ENCODE measurements at regions not wholly inside any gene's neighbourhood (a gene's known extent, or its start where the extent isn't known, plus 50 kb on each side); places are given as distances from the start of the nearest gene placed in this dataset.

DNA sequence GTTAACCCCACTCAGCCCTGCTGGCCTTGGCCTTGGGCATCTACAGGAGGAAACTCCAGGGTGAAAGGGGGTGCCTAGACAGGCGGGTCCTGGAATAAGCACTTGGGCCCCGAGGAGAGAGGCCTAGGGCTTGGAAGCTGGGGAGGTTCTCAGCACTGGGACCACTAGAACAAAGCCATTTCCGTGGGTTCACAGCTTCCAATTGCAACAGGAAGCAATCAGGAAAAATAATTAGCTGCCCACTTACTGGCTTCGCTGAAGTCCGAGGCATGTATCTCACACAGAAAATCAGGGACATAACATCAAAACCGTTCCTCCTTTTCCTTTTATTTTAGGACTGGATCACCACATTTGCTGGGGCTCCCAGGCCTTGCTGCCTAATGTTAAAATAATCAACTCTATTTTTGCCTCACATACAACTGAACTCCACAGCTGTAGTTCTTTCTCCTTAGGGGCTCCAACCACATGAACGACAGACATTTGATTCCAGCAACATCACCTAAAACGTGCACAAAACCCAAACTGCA lies 161.1 kb upstream of the GRK3 start:
- peaks cover 2% of the 10 kb centered on the region for H3K79me1 ChIP-seq (ENCODE audit: low read length)
- H3K79me2 ChIP-seq (ENCODE audit: control insufficient read depth, insufficient read depth, low read length, poor library complexity): peaks cover 3% of the 10 kb centered on the region
- H2BK12ac ChIP-seq (ENCODE audit: low read length): no peak overlapping the region
- H3K18ac ChIP-seq (ENCODE audit: low read length): no peak overlapping the region
- H3K9ac ChIP-seq (ENCODE audit: low read length): no peak overlapping the region
- peaks cover 3 to 17% of the 10 kb centered on the region in 2 experiments for H3K4me1 ChIP-seq (ENCODE audit: control insufficient read depth in 1 of 2, insufficient read depth in 2 of 2, low read length in 2 of 2)
- no peak overlapping the region for H3K14ac ChIP-seq (ENCODE audit: low read length)
- no CpG with 5 or more reads among the region's 8 CpGs for WGBS (ENCODE audit: extremely low coverage, insufficient coverage, insufficient read length)
- DNase-seq: no peak
- H3K27ac ChIP-seq (ENCODE audit: low read depth, low read length): no peak overlapping the region
- H3K4ac ChIP-seq (ENCODE audit: low read depth, low read length): no peak overlapping the region
- H4K8ac ChIP-seq (ENCODE audit: low read depth, low read length): no peak overlapping the region
- no peak overlapping the region for H2AK5ac ChIP-seq (ENCODE audit: low read length)
- no peaks in the 10 kb centered on the region for H3K27me3 ChIP-seq (ENCODE audit: insufficient read depth, low read length)
- H3K36me3 ChIP-seq (ENCODE audit: control insufficient read depth in 1 of 2, insufficient read depth in 2 of 2, low read length in 2 of 2): no peaks in the 10 kb centered on the region
- H2BK120ac ChIP-seq (ENCODE audit: insufficient read depth, low read length, poor library complexity): no peak overlapping the region
- no peak overlapping the region for H3K4me3 ChIP-seq (ENCODE audit: low read depth, low read length)
- peak overlapping the region; percentile 77 for H3K4me2 ChIP-seq (ENCODE audit: low read length)
- H4K12ac ChIP-seq (ENCODE audit: low read depth, low read length): no peak overlapping the region
- H2AFZ ChIP-seq (ENCODE audit: insufficient read depth, low read length, poor library complexity): no peak overlapping the region
- H3K23ac ChIP-seq (ENCODE audit: low read length): no peak overlapping the region
- no peak overlapping the region for H2BK5ac ChIP-seq (ENCODE audit: low read depth, low read length, poor library complexity)
- no peak overlapping the region for H4K91ac ChIP-seq (ENCODE audit: low read depth, low read length)
- H3K9me3 ChIP-seq (ENCODE audit: insufficient read depth, low read depth, low read length): no peaks in the 10 kb centered on the region

DNA sequence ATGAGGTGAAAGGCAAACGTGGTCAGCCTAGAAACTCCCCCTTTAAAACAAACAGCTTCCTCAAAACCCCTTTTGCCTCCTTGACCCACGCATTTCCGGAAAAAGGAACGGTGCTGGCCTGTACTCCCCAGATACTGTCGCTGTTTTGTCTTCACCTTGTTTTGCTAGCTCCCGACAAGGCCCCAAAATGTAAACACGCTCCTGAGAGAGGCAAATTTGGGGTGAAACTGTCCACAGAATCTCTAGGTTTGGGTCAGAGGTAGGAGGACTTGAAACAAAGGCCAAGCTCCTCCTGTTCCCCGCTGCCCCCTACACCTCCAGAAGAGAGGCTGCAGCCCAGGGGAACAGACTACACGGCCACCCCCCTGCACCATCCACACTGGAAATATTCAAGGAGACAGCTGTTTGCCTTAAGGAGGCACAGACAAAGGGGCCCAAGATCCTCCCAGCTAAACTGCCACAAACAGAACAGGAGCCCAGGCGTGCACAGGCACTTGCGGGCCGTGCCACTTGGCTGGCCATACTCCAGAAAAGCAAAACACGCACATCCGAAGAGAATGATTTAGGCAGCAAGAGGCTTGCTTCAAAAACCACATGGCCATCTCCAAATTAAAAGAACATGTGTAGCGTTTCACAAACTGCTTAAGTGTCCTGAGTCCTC lies 160.5 kb upstream of the GRK3 start:
- Histone ChIP-seq H2AK5ac (ENCODE audit: low read length) (no peak overlapping the region), H2BK5ac (ENCODE audit: low read depth, low read length, poor library complexity) (no peak overlapping the region), H3K36me3 (ENCODE audit: control insufficient read depth in 1 of 2, insufficient read depth in 2 of 2, low read length in 2 of 2) (no peaks in the 10 kb centered on the region), H3K79me1 (ENCODE audit: low read length) (peaks cover 2% of the 10 kb centered on the region), H3K4ac (ENCODE audit: low read depth, low read length) (no peak overlapping the region), H4K12ac (ENCODE audit: low read depth, low read length) (no peak overlapping the region), H4K8ac (ENCODE audit: low read depth, low read length) (peak overlapping the region; percentile 16), H3K4me1 (ENCODE audit: control insufficient read depth in 1 of 2, insufficient read depth in 2 of 2, low read length in 2 of 2) (peaks cover 3 to 17% of the 10 kb centered on the region in 2 experiments), H3K79me2 (ENCODE audit: control insufficient read depth, insufficient read depth, low read length, poor library complexity) (peaks cover 3% of the 10 kb centered on the region), H3K14ac (ENCODE audit: low read length) (no peak overlapping the region), H3K9me3 (ENCODE audit: insufficient read depth, low read depth, low read length) (no peaks in the 10 kb centered on the region), H3K27ac (ENCODE audit: low read depth, low read length) (no peak overlapping the region), H2BK12ac (ENCODE audit: low read length) (no peak overlapping the region), H4K91ac (ENCODE audit: low read depth, low read length) (no peak overlapping the region), H3K18ac (ENCODE audit: low read length) (no peak overlapping the region), H3K27me3 (ENCODE audit: insufficient read depth, low read length) (no peaks in the 10 kb centered on the region), H3K4me2 (ENCODE audit: low read length) (peak overlapping the region; percentile 77), H2AFZ (ENCODE audit: insufficient read depth, low read length, poor library complexity) (no peak overlapping the region), H3K23ac (ENCODE audit: low read length) (no peak overlapping the region), H2BK120ac (ENCODE audit: insufficient read depth, low read length, poor library complexity) (no peak overlapping the region), H3K9ac (ENCODE audit: low read length) (no peak overlapping the region), H3K4me3 (ENCODE audit: low read depth, low read length) (no peak overlapping the region)
- no CpG with 5 or more reads among the region's 15 CpGs for WGBS (ENCODE audit: extremely low coverage, insufficient coverage, insufficient read length)
- DNase-seq: peak in 1 of 2 donors; percentile 20

DNA sequence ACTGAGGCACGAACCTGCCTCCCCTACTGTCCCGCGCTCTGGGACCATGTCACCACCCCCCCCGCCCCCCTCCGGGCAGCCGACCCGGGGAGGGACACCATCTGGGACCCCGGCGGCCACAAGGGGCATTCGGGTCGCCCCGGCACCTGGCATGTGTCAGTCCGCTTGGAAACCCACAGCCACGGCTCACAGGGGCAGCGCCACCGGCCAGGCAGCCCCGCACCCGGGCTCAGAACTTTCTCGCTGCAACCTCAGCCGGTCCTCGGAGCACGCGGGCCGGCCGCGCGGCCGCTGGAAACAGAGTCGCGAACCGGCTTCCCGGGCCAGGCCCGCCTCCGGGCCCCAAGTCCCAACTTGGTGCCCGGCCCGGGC lies 159.9 kb upstream of the GRK3 start:
- H3K79me2 ChIP-seq (ENCODE audit: control insufficient read depth, insufficient read depth, low read length, poor library complexity): peaks cover 3% of the 10 kb centered on the region
- H4K91ac ChIP-seq (ENCODE audit: low read depth, low read length): peak overlapping the region; percentile 13
- H2BK5ac ChIP-seq (ENCODE audit: low read depth, low read length, poor library complexity): no peak overlapping the region
- H3K18ac ChIP-seq (ENCODE audit: low read length): peak overlapping the region; percentile 33
- peaks cover 3 to 17% of the 10 kb centered on the region in 2 experiments for H3K4me1 ChIP-seq (ENCODE audit: control insufficient read depth in 1 of 2, insufficient read depth in 2 of 2, low read length in 2 of 2)
- peak overlapping the region; percentile 36 for H3K14ac ChIP-seq (ENCODE audit: low read length)
- peak overlapping the region; percentile 57 for H4K8ac ChIP-seq (ENCODE audit: low read depth, low read length)
- no peak overlapping the region for H3K9ac ChIP-seq (ENCODE audit: low read length)
- no peak overlapping the region for H4K12ac ChIP-seq (ENCODE audit: low read depth, low read length)
- H3K27ac ChIP-seq (ENCODE audit: low read depth, low read length): no peak overlapping the region
- no peak overlapping the region for H2BK120ac ChIP-seq (ENCODE audit: insufficient read depth, low read length, poor library complexity)
- H3K27me3 ChIP-seq (ENCODE audit: insufficient read depth, low read length): no peaks in the 10 kb centered on the region
- no peak overlapping the region for H2BK12ac ChIP-seq (ENCODE audit: low read length)
- H3K4me2 ChIP-seq (ENCODE audit: low read length): peak overlapping the region; percentile 77
- H3K4ac ChIP-seq (ENCODE audit: low read depth, low read length): no peak overlapping the region
- H2AFZ ChIP-seq (ENCODE audit: insufficient read depth, low read length, poor library complexity): peak overlapping the region; percentile 79
- WGBS (ENCODE audit: extremely low coverage, insufficient coverage, insufficient read length): no CpG with 5 or more reads among the region's 36 CpGs
- no peaks in the 10 kb centered on the region for H3K36me3 ChIP-seq (ENCODE audit: control insufficient read depth in 1 of 2, insufficient read depth in 2 of 2, low read length in 2 of 2)
- no peak overlapping the region for H3K23ac ChIP-seq (ENCODE audit: low read length)
- DNase-seq: peak in 1 of 2 donors; percentile 49
- H3K4me3 ChIP-seq (ENCODE audit: low read depth, low read length): peak overlapping the region; percentile 88
- H3K9me3 ChIP-seq (ENCODE audit: insufficient read depth, low read depth, low read length): no peaks in the 10 kb centered on the region
- H2AK5ac ChIP-seq (ENCODE audit: low read length): no peak overlapping the region
- peaks cover 2% of the 10 kb centered on the region for H3K79me1 ChIP-seq (ENCODE audit: low read length)

DNA sequence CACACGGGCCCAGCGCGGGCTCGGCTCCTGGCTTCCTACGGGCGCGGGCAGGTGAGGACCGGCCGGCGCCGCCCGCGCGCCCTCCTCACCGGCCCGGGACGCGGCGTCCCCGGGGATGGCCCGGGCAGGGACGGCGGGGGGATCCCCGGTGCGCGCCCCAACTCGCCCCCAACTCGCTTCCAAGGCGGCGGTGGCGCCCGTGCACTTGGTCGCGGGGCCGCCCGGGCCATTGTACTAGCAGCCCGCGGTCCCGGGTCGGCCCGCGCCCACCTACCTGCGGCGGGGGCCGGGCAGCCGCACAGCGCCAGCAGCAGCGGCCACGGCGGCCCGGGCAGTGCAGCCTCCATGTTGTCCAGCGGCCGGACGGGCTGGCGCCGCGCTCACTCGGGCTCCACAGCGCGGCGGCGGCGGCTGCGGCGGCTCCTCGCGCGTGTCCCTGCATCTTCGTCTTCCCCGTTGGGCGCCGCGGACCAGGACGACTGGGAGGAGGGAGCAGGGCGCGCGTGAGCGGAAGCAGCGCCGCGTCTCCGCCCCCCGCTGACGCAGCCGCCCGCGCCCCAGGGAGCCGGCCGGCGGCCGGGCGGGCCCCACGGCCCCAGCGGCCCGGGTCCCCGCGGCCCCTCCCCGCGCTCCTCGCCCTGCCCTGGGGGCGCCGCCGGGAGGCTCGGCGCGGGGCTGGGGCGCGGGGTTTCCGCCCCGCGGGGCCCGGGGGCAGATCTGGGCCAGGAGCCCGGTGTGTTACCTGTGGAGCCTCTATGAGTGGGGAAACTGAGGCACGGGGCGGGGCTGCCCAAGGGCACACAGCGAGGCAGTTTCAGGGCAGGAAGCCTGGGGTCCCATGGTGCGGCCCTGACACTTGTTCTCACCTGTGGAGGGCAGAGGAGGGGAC lies 159.3 kb upstream of the GRK3 start:
- H3K14ac ChIP-seq (ENCODE audit: low read length): peak overlapping the region; percentile 90
- H3K4me3 ChIP-seq (ENCODE audit: low read depth, low read length): peak overlapping the region; percentile 88
- peak; percentile 35 to 67 for DNase-seq

More for the DNA sequence above, 159.3 kb upstream of the GRK3 start:
- Histone ChIP-seq H2BK120ac (ENCODE audit: insufficient read depth, low read length, poor library complexity) (peak overlapping the region; percentile 73), H3K23ac (ENCODE audit: low read length) (no peak overlapping the region), H3K4ac (ENCODE audit: low read depth, low read length) (no peak overlapping the region), H2AK5ac (ENCODE audit: low read length) (peak overlapping the region; percentile 69), H3K36me3 (ENCODE audit: control insufficient read depth in 1 of 2, insufficient read depth in 2 of 2, low read length in 2 of 2) (no peaks in the 10 kb centered on the region), H4K91ac (ENCODE audit: low read depth, low read length) (peak overlapping the region; percentile 85), H2BK12ac (ENCODE audit: low read length) (no peak overlapping the region), H3K27me3 (ENCODE audit: insufficient read depth, low read length) (no peaks in the 10 kb centered on the region), H3K79me1 (ENCODE audit: low read length) (peaks cover 2% of the 10 kb centered on the region), H3K18ac (ENCODE audit: low read length) (peak overlapping the region; percentile 86), H4K12ac (ENCODE audit: low read depth, low read length) (peak overlapping the region; percentile 82), H2BK5ac (ENCODE audit: low read depth, low read length, poor library complexity) (peak overlapping the region; percentile 43), H3K9ac (ENCODE audit: low read length) (peak overlapping the region; percentile 17), H3K4me1 (ENCODE audit: control insufficient read depth in 1 of 2, insufficient read depth in 2 of 2, low read length in 2 of 2) (peaks cover 3 to 17% of the 10 kb centered on the region in 2 experiments), H3K4me2 (ENCODE audit: low read length) (peak overlapping the region; percentile 77), H3K9me3 (ENCODE audit: insufficient read depth, low read depth, low read length) (no peaks in the 10 kb centered on the region), H2AFZ (ENCODE audit: insufficient read depth, low read length, poor library complexity) (peak overlapping the region; percentile 97), H3K27ac (ENCODE audit: low read depth, low read length) (no peak overlapping the region), H4K8ac (ENCODE audit: low read depth, low read length) (peak overlapping the region; percentile 96), H3K79me2 (ENCODE audit: control insufficient read depth, insufficient read depth, low read length, poor library complexity) (peaks cover 3% of the 10 kb centered on the region)
- WGBS (ENCODE audit: extremely low coverage, insufficient coverage, insufficient read length): no CpG with 5 or more reads among the region's 117 CpGs

Data from trophoblast cell (in vitro differentiated cells and primary cell).